HG03575 (cell line): ENCODE measurements at regions not wholly inside any gene's neighbourhood (a gene's known extent, or its start where the extent isn't known, plus 50 kb on each side); places are given as distances from the start of the nearest gene placed in this dataset.
"Not testable (repeated sequence)": the region's sequence is repeated elsewhere in the genome, so short reads cannot be mapped to it uniquely, and the experiment has no call there.

Experiments used
- ATAC-seq: cut with Tn5 transposase; IDR thresholded peaks from one replicate; pipeline ENCODE4 v1.9.1; 2021; ENCODE audit not compliant: unreplicated experiment, insufficient number of reproducible peaks, low FRiP score; ENCODE audit errors: extremely low read depth

- no peak for ATAC-seq
Observed at GRCh38 chr13:58399263-58399662, 767.7 kb downstream of the PCDH17 start.

GRCh38 chr13:58406545-58406944 is 775.0 kb downstream of the PCDH17 start:
- no peak for ATAC-seq

DNA sequence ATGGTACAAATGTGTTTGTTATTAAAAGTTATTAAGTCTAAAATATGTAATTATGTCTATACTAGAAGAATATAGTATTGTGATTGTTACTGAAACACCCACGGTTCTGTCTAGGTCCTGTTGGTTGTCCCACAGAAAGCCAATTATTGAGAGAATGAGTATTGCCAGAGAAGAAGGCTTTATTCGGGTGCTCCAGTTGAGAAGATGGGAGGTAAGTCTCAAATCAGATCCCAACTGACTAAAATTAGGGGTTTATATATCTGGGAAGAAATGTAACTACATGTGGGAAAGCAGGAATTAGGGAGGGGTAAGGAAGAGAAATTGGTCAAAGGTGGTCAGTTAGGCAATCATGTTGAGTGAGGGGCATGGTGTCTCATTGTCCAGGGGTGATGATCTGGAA is 798.4 kb downstream of the PCDH17 start:
- ATAC-seq: no peak

DNA sequence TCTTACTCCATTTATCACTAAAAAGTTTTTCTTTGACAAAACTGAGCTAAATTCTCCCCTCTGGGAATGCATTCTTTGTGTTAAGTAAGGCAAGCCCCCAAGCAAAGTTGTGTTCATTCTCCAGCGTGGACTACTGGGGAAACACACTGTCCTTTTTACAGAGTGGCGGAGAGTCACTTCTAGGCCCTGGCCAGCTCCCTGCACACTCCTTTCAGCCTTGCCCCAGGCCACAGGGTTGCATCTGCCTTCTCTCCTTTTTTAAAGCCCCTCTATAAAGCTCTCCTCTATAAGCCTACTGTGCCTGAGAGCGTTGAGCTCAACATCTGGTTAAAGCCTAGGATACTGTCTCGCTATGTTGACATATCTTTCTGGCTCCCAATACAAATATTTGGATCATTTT is 803.4 kb downstream of the PCDH17 start:
- ATAC-seq: no peak

DNA sequence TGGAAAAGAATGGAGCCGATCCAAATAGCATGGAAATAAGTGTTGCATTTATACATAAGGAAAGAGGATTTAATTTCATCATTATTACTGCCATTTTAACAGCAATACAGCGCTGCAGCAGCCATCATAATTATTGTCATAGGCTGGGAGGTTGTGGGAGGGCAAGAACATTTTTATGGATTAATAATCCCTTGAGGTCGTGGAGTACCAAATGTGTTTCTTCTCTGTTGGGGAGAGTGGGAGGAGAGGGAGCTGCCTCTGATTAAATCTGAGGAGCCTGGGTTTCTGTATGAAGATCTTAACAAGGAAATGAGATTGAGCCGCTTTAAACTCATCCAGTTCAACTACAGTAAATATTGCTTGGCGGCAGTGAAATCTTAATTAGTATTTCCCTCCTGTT is 805.9 kb downstream of the PCDH17 start:
- ATAC-seq: no peak

DNA sequence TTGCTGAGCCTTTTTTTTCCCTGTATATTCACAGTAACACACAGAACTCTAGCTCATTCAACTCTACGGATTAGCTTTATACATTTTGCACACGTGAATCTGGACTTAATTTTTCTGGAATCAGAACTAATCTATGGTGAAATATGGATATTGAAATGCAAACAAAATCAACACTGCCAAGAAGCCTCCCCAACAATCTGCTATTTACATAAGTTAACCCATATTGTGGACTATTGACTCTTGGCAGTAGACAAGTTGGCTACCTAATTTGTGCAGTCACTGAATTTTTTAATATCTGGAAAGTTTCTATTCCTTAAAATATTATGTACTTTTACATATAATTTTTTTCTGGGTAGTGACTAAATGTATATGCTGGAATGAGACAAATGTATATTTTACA is 815.4 kb downstream of the PCDH17 start:
- no peak for ATAC-seq

GRCh38 chr13:58452123-58452623 is 820.6 kb downstream of the PCDH17 start:
- ATAC-seq: no peak

- ATAC-seq: no peak
Observed at GRCh38 chr13:58455094-58455493, 823.5 kb downstream of the PCDH17 start.

DNA sequence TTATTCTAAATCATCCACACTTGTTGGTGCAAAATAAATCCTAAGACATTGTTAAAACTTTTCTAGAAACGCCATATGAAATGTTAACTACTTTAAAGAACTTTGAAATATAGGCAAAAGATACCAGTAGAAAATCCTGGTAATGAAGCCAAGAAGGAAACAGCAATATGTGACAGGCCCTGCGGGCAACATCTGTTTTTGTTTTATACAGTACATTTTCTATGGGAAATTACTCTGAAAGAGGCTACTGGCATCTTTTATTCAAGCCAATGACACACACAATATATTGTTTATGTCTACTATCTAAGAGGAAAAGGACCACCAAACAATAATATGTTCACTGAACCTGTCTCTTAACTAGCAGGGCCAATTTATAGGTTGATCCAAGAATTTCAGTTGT is 829.7 kb downstream of the PCDH17 start:
- no peak for ATAC-seq

GRCh38 chr13:58463841-58464240 is 832.3 kb downstream of the PCDH17 start:
- ATAC-seq: no peak

- no peak for ATAC-seq
Observed at GRCh38 chr13:58467176-58467575, 835.6 kb downstream of the PCDH17 start.

DNA sequence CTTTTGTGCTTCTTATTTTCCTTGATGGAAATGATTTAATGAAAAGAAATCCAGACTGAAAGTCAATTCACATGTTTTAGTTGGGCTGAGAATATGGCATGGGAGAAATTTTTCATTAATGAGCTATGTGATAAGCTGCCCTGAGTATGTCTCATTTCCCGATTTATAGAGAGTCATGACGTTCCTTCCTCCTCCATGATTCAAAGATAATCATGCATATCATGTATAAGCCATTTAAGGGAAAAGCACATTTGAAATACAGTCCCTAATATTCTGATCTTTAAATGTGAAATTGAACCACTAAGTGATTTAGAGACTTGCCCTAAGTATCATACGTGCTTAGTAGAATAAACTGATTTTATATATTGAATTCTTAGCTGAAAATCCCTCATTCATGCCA is 840.9 kb downstream of the PCDH17 start:
- no peak for ATAC-seq

DNA sequence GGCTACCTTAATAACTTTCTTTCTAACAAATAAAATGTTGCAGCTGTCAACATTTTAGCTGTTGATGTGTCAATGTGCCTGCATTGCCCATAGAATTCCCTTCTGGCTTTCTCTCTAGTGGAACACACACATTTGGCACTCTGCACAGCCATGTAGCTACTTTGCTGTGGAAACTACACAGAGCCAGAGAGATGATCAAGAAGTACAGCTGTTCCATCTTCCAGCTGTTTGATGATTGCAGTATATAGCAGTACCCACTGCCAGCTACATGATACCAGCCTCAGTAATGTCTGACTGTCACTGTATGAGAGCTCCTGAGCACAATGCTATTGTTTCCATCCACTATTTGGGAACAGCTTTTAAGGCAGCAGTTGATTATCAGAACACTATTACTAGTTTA is 843.0 kb downstream of the PCDH17 start:
- no peak for ATAC-seq

DNA sequence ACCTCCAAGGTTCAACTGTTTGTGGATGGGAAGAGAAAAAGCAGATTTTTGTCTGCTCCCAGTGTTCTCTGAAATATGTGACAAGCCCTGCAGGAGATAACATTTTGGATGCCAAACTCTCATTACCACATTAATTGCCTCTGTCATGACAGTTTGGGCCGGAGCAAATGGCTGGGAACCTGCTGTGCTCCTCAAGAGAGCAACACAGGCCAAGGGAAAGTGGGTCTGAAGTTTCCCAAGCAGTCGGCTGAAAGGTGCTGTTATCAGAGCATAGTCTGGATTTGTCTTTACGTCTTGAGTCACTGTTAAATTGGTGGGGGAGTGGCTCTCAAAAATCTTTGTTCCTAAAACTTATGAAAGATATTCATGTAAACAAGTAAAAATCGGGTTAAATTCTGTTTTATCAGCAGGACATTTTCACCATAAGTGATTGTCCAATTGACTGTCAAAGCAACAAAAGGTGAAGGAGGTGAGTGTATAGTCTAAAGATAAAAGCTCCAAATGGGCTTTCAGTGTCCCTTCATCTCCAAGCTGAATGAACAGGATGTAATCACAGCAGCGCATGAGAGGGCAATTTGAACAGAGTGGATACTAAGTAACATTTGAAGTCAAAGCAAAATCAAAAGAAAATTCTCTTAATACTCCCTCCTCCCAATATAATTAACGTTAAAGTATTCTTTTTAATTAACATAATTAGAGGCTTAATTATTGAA is 844.8 kb downstream of the PCDH17 start:
- ATAC-seq: no peak

- ATAC-seq: no peak
Observed at GRCh38 chr13:58478858-58479257, 847.3 kb downstream of the PCDH17 start.

- ATAC-seq: no peak
Observed at GRCh38 chr13:58480061-58480460, 848.5 kb downstream of the PCDH17 start.

- no peak for ATAC-seq
Observed at GRCh38 chr13:58488251-58488650, 856.7 kb downstream of the PCDH17 start.

- ATAC-seq: no peak
Observed at GRCh38 chr13:58495668-58496067, 864.1 kb downstream of the PCDH17 start.

DNA sequence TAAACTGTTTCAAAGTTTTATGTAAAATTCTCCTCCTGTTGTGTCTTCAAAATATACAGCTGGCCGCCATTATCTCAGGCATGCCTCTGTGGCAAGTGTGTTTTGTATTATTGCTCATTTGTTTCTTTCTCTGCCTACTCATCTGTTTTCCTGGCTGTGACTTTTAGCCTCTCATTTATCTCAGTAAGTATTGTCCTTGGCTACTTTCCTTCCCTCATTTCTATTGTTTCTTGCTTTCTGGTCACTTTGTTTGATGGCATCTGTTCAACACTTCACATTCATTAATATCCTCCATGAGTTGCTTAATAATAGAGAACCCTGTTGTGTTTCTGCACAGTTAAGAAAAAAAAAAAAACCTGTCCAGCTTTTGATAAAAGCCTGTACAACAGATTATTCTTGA is 869.4 kb downstream of the PCDH17 start:
- ATAC-seq: no peak

- not testable (repeated sequence) for ATAC-seq
Observed at GRCh38 chr13:58504202-58504700, 872.7 kb downstream of the PCDH17 start.
